ENCODE measurements at regions not wholly inside any gene's neighbourhood (a gene's known extent, or its start where the extent isn't known, plus 50 kb on each side); places are given as distances from the start of the nearest gene placed in this dataset.

DNA sequence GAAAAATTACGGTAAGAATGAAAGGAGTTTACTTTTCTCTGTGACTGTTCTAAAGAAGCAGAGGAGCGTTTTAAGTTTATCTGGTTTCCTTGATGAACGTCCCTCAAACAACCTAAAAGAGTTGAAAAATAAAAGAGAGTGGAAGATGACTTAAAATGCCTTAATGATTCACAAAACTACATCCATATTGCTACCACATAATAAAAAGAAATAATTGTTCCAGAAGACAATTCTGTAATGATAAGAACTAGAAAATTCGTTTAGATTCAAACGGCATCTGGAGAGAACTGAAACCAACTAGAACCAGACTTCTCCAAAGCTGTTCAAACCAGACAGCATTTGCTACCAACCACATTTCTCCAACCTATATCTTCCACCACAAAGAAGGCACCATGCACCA lies 68.1 kb downstream of the TEKT4 start:
- DNase-seq, result peak; percentile 6

DNA sequence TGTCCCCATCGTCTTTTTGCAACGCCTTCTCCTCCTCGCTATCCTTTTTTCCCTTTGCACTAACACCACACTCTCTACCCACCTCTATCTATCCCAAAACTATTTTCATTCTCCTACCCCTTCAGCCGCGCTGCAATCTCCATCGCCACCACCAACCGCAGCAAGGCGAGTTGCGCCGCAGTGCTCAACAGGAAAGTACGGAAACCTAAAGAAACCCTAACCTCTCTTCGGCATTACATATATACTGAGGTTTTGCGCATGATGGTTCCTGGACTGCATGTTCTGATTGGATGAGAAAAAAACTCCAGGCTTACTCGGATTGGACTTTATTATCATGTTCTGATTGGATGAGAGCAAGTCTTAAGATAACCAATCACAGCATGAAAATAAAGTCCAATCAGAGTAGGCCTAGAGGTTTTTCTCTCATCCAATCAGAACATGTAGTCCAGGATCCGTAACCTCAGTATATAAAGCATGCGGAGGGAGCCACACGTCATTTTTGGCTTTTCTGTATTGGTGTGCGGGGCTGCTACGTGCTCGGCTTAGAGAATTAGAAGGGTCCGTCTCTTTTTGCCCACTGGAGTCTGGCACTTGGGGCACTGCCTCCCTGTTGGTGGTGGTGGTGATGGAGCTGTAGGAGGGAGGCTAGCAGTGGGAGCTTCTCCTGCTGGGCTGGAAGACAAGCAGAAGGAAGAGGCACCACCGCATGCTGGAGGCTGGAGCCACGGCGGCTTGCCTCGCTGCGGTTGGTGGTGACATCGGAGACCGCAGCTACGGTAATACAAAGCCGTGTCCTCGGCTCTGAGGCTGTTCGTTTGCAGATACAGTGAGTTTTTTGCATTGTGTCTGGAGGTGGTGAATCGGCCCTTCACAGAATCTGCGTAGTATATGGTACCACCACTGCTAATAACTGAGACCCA lies 76.1 kb downstream of the TEKT4 start:
- DNase-seq, result no peak

DNA sequence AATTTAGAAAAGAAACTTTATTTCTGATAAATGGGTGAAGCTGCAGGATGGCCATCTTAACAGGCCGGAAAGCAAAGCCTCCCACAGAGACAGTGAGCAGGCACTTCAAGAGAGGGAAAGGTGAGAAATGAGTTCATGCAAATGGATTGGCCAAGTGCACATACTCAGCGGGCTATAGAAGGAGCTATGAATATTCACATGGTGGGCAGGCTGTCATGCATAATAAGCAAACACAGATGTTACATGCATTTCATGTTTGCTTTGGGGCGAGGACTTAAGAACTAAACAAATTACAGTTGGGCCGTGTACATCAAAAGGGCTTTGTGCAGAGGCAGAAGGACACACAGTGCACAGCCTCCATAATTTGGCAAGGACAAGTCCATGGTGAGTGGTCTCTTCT lies 69.8 kb upstream of the MAL start:
- no peak for DNase-seq

DNA sequence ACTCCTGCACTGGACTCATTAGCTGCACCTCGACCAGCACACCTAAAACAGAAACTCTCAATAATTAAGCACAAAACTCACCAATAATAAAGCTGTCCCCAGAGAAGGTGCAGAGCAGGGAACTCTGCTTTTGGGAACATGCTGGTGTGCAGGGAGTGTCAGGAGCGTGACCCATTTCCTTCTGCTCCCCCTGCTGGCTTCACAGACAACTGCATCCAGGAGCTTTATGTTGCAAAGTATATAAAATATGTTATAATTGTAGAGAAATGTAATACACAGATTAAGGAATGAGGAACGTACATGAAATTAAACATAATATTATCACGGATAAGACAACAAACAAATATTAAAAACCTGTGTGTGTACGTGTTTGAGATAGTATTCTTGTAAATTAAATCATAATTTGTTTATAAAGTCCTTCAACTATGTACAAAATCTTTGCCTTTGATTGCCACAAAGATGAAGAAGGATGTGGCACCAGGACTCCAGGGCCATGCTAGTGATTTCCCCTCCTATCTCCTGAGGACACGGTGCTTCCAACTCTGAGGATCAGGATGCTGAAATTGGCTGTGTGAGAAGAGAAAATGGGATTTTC lies 68.6 kb upstream of the MAL start:
- peak; percentile 59 for DNase-seq

DNA sequence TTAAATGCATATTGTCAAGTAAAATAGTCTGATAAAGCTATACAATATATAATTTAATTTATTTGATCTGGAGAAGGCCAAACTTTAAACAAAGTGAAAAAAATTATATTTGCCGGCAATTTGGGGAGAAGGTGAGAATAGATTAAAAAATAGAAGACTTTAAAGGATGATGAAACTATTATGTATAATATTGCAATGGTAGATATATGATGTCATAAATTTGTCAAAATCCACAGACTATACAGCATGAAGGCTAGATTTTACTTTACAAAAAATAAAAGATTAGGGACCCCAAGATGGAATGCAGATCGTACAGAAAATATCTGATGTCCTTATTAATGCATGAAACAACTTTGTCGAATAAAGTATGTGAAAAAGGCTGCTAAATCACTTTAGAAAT lies 67.3 kb upstream of the MAL start:
- no peak for DNase-seq

DNA sequence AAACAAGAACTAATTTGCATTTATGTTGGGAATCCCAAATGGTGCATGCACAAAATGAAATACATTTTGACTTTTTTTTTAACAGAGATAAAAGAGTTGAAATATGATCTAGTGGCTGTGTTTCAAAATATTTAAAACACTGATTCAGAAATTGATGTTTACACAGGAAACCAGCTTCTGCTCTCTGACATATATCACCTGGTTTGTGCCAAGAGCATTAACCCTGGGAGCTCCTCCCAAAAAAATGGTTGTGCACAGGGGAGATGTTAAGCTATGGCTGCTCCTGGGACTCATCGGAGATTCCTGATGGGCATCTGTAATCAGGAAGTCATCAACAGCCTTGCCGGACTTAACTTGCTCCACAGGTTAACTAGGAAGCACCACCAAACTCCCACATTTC lies 65.2 kb upstream of the MAL start:
- DNase-seq, result no peak

DNA sequence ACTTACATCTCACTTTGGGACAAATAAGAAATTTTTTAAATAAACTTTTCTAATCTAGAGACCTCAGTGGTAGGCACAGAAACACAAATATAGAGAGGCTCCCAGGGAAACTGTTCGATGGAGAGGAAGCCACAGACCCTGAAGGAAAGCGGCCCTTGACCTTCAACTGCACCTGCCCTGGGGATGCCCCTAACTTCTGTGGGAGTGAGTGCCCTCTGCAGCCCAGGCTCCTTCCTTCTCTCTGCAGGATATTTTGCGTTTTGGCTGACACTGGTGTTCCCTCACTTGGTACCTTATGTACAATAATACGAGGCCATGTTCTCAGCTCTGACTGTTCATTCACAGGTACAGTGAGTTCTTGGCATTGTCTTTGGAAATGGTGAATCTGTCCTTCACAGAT lies 64.8 kb upstream of the MAL start:
- no peak for DNase-seq

DNA sequence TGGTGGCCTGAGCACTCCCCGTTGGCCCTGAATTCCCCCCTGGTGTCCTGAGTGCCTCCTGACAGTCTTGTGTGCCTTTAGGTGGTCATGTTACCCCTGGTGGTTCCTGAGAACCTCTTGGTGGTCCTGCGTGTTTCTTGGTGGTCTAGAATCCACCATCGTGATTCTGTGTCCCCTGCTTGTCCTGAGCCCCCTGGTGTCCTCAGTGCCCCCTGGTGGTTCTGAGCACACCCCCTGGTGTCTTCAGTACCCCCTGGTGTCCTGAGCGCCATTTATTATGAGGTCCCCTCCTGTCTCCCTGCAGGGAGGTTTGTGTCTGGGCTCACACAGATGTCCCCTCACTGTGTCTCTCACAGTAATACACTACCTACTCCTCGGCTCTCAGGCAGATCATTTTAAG lies 61.3 kb upstream of the MAL start:
- no peak for DNase-seq

DNA sequence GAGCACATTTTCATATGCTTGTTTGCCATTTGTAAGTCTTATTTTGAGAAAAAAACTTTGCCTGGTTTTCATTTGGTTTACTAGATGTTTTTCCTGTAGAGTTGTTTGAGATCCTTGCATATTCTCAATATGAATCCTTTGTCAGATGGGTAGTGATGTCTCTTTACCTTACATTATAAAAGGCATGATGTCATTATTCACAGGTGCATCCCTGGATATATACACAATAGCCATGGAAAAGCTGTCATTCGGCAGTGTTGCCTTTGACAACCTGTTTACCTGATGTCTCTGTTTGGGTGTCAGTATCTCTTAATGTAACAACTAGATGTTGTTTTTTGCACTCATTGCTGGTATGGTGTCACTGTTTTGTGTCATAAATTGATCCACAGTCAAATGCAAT lies 58.8 kb upstream of the MAL start:
- DNase-seq, result no peak

DNA sequence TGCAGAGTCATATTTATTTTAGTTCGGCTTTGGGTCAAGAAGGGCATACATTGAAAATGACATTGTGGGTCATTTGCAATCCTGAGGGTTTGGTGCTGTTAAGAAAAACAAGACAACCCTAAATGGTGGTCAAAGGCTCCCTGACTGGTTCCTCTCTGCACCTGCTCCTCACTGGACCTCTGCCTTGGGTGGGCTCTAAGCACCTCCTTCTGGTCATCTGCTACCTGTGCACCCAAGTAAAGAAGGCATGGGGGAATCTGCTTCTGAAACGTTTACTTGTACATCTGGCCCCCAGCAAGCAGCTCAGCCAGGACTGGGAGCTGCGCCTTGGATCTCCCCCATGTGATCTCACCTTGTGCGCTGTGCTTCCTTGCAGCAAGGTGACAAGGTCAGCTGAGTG lies 55.2 kb upstream of the MAL start:
- no peak for DNase-seq
